Right atrium auricular region (tissue), 2 donors: ENCODE measurements at regions not wholly inside any gene's neighbourhood (a gene's known extent, or its start where the extent isn't known, plus 50 kb on each side); places are given as distances from the start of the nearest gene placed in this dataset.

Experiments
- DNase-seq: peaks from one replicate; pipeline ENCODE4 v3.0.0-alpha.2; 2019; ENCODE audit warnings: low spot score
- H3K27ac ChIP-seq, 2 donors: fragments of 200-600 bp; sonication (generic); 1 replicate in 1 of 2; 2 replicates in 1 of 2; pipeline ENCODE4 v1.5.1; 2016 to 2019
- H3K27me3 ChIP-seq, 2 donors: fragments of 200-600 bp; sonication (generic); one replicate each; pipeline versions ENCODE4 v1.5.1 to v1.6.0; 2017 to 2019
- H3K36me3 ChIP-seq: fragments of 200-600 bp; sonication (generic); one replicate; pipeline ENCODE4 v1.5.1; 2016
- H3K4me1 ChIP-seq, 2 donors: fragments of 200-600 bp; sonication (generic); one replicate each; pipeline versions ENCODE4 v1.5.1 to v1.6.0; 2017 to 2019
- H3K4me3 ChIP-seq, 2 donors: fragments of 200-600 bp; sonication (generic); 1 replicate in 1 of 2; 2 replicates in 1 of 2; pipeline ENCODE4 v1.5.1; 2017 to 2019; ENCODE audit warnings: mild to moderate bottlenecking in 1 of 2, moderate library complexity in 1 of 2
- H3K9me3 ChIP-seq, 2 donors: fragments of 200-600 bp; sonication (generic); one replicate each; pipeline ENCODE4 v1.5.1; 2019
- CTCF ChIP-seq, 2 donors: fragments of 200-600 bp; sonication (generic); IDR thresholded peaks; one replicate each; pipeline ENCODE4 v1.5.1; 2019; ENCODE audit warnings: antibody characterized with exemption in 2 of 2

DNA sequence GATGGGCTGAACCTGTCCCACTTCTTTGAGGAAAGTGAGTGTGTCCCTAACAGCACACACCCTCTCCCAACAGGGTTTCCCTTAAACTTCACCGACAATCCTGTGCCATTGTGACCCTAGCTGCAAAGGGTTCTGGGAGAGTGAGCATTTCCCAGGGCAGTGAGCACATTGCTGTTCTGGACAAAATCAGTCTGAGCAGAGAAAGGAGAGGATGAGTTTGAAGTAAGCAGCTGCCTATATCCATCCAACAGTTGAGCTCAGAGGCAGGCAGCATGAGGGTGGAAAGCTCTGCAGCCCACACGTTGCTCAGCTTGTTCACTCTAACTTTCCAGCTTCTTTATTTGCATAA lies 296.5 kb upstream of the MAF start:
- H3K4me3 ChIP-seq: no peak overlapping the region
- no peak for DNase-seq
- TF ChIP-seq CTCF (IDR thresholded peaks at IDR 0.05): no peak
- no peaks in the 10 kb centered on the region for H3K9me3 ChIP-seq
- H3K27me3 ChIP-seq: no peaks in the 10 kb centered on the region
- no peaks in the 10 kb centered on the region for H3K4me1 ChIP-seq
- no peak overlapping the region for H3K27ac ChIP-seq
- no peaks in the 10 kb centered on the region for H3K36me3 ChIP-seq

GRCh38 chr16:79895917-79896203 lies 295.3 kb upstream of the MAF start:
- no peak for TF ChIP-seq CTCF (IDR thresholded peaks at IDR 0.05)
- Histone ChIP-seq H3K4me3 (no peak overlapping the region), H3K4me1 (no peaks in the 10 kb centered on the region), H3K36me3 (no peaks in the 10 kb centered on the region), H3K27me3 (no peaks in the 10 kb centered on the region), H3K27ac (no peak overlapping the region), H3K9me3 (no peaks in the 10 kb centered on the region)
- no peak for DNase-seq

DNA sequence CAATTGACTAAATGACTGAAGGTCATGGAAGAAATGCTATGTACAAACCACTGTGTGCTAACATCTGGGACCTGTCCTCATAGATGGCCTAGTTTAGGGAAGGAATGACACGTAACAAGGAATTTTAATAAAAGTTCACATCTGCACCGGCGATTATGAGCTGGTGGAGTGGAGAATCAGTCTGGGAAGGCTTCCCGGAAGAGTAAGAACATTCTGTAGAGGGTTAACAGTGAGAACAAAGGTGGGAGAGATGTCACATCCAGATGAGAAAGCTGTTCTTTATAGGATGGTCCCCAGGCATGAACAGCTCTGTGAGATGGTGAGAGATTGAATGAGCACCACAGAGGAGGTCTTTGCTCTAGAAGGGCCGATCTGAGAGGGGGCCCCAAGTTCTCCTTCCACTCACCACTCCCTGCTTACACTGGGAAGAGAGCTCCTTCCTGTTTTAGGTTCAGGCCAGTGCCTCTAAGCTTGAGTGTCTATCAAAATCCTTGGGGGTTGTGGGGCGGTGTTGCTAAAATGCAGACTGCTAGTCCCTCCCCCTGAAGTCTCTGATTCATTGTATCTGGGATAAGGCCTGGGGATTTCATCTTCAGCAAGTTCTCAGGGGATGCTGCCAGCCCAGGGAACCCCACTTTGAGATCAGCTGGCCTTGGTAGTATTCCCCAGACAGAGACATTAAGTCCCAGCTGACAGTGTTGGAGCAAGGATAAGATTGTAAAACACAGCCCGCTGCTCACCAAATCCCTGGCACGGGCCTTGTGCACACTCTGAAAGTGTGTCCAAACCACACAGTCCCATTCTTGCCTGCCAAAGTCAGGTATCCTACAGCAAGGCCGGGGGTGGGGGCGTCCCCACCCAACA lies 294.7 kb upstream of the MAF start:
- no peak overlapping the region for H3K4me3 ChIP-seq
- no peaks in the 10 kb centered on the region for H3K9me3 ChIP-seq
- TF ChIP-seq CTCF (IDR thresholded peaks at IDR 0.05): no peak
- no peak for DNase-seq
- no peaks in the 10 kb centered on the region for H3K36me3 ChIP-seq
- no peaks in the 10 kb centered on the region for H3K4me1 ChIP-seq
- no peak overlapping the region for H3K27ac ChIP-seq
- H3K27me3 ChIP-seq: no peaks in the 10 kb centered on the region

- Histone ChIP-seq H3K4me1 (no peaks in the 10 kb centered on the region), H3K27ac (no peak overlapping the region), H3K36me3 (no peaks in the 10 kb centered on the region), H3K4me3 (no peak overlapping the region), H3K27me3 (no peaks in the 10 kb centered on the region), H3K9me3 (no peaks in the 10 kb centered on the region)
- TF ChIP-seq CTCF (IDR thresholded peaks at IDR 0.05): no peak
- no peak for DNase-seq
These were observed 292.9 kb upstream of the MAF start for GRCh38 chr16:79893445-79893844.

- TF ChIP-seq CTCF (IDR thresholded peaks at IDR 0.05): no peak
- Histone ChIP-seq H3K36me3 (no peaks in the 10 kb centered on the region), H3K4me1 (no peaks in the 10 kb centered on the region), H3K9me3 (no peaks in the 10 kb centered on the region), H3K4me3 (no peak overlapping the region), H3K27ac (no peak overlapping the region), H3K27me3 (no peaks in the 10 kb centered on the region)
- DNase-seq: no peak
These were observed 291.7 kb upstream of the MAF start for GRCh38 chr16:79892278-79892677.

GRCh38 chr16:79891458-79891857 lies 290.9 kb upstream of the MAF start:
- Histone ChIP-seq H3K9me3 (no peaks in the 10 kb centered on the region), H3K27ac (no peak overlapping the region), H3K36me3 (no peaks in the 10 kb centered on the region), H3K27me3 (no peaks in the 10 kb centered on the region), H3K4me3 (no peak overlapping the region), H3K4me1 (no peaks in the 10 kb centered on the region)
- no peak for TF ChIP-seq CTCF (IDR thresholded peaks at IDR 0.05)
- no peak for DNase-seq
